Stimulated activated CD8-positive, alpha-beta memory T cell treated with anti-CD3 and anti-CD28 coated beads, Interleukin-15, amount 100 ng/mL, for 24 hours (primary cell): ENCODE measurements at regions not wholly inside any gene's neighbourhood (a gene's known extent, or its start where the extent isn't known, plus 50 kb on each side); places are given as distances from the start of the nearest gene placed in this dataset.

Source experiments
- DNase-seq: peaks from one replicate; pipeline ENCODE4 v3.0.0-alpha.2; 2020; ENCODE audit warnings: low read depth

- DNase-seq = no peak
Measured at GRCh38 chr7:130998993-130999602, 265.1 kb upstream of the KLF14 start.

DNA sequence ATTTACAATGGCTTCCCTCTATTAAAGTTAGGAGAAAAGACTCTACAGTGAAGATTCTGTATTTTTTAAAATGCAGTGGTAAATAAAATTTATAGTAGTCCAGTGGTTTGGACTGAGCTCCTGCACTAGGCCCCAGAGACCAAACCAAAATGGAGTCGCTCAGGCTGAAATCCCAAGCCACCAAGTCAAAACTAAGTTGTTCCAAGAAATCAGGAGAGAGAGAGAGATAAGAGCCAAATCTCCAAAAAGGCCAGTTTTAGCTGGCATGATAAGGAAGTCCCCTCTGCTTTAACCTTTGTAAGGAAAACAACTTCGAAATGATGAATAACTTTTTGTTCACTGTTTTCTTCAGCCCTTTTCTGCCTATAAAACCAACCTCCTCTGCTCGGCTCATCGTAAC is 265.9 kb upstream of the KLF14 start:
- DNase-seq = no peak

- no peak for DNase-seq
Measured at GRCh38 chr7:131000389-131000788, 266.4 kb upstream of the KLF14 start.

DNA sequence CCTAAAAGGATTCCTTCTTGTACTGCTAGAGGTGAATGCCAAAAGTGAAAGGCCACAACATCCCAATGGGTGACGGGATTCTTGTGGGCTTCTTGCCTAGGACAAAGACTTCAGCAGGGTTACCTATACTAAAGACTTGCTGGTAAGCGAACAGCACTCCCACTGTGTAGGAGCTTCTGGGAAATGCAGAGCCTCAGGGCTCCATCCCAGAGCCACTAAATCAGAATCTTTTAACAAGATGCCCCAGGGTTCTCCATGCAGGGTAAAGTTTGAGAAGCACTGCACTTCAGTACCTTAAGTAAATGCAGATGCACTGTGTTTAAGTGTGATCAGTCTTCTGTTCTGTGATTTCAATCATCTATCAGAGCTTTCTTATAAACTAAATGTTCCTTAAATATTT is 266.9 kb upstream of the KLF14 start:
- DNase-seq = no peak

GRCh38 chr7:131002600-131002999 is 268.6 kb upstream of the KLF14 start:
- no peak for DNase-seq

- no peak for DNase-seq
Measured at GRCh38 chr7:131003634-131004033, 269.6 kb upstream of the KLF14 start.

GRCh38 chr7:131004371-131004770 is 270.4 kb upstream of the KLF14 start:
- no peak for DNase-seq

GRCh38 chr7:131007439-131008330 is 273.7 kb upstream of the KLF14 start:
- no peak for DNase-seq

DNA sequence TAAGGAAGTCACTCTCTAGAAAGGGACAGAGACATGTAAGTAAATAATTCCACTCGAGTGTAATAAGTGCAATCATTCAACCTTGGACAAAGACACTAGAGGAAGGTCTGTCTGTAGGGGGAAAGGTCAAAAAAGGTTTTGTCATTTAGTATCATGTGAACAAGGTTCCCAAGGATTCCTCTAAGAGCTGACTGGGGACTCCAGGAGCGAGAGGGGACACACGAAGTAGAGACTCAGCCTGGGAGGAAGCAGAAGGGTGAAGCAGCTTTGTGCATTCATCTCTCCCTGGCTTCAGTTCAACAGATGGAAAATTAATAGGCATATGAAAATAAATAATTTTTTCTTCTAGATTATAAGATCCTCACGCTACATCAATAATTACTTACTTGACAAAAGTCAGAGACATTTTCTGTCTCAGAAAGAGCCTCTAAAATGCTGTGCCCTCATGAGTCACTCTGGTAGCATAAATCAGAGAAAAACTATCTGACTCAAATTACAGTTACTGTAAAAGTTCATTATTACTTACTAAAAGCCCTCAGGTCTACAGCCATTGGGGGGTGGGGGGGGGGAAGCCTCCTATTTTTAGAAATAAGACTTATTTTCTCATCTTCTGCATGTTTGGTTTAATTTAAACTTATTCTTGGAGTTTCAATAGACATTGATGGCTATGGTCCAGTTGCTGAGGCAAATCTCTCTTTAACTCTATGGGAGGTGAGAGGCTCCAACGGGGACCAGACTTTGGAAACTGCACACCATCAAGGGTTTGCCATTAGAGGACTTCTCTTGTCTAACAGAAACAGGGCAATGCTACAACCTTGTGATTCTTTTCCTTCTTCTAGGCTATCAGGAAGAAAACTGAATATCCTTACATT is 275.1 kb upstream of the KLF14 start:
- DNase-seq = no peak

DNA sequence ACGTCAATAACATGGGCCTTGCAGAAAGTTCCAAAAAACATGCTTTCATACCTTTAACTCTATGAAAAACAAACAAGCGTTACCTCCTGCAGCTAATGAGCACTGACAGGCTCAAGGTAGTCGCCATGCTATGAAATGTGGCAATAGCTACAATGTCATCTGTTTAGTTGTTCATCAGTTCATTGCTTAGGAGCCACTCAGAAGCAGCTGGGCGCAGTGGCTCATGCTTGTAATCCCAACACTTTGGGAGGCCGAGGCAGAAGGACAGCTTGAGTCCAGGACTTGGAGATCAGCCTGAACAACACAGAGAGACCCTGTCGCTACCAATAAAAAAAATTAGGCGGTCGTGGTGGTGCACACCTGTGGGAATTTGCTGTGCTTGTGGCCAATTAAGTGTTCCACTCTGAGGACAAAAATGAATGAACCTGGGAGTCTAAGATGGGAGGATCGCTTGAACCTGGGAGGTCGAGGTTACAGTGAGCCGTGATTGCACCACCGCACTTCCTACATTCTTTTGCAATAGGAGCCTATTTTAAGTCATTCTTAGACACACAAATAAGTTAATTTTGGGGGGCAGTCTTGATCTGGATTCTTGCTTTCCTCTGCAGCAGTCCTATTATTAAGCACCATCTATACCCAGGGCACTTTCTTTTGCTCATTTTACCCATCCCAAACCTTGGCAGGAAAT is 276.2 kb upstream of the KLF14 start:
- DNase-seq = no peak

DNA sequence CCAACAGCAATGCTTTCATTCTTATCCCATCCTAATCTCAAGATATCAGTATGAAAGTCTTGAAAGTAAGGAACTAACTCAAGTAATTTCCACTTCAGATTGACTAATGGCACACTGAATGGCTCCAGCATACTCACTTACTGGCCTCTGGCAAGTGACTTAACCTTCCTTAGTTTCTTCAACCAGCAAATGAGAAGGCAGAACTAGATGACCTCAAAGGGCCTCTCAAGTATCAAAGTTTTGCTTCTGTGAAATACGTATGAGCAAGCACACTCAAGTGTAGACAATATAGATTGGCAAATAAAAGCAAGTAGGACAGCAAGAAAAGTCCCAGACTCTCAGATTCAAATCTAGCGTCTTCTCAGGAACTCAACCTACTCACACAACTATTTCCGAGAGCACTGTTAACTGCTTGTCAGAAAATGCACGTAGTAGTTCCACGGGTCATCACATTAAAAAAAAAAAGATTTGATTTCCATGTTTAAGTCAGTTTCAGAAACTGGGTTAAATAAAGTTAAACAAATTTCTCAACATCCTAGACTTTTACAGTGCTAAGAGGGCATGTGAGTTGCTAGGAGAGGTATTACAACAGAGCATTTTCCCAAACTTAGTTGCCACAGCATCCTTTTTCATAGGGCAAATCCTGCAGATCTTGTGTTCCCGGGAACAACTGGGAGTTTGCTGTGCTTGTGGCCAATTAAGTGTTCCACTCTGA is 276.9 kb upstream of the KLF14 start:
- DNase-seq = no peak

DNA sequence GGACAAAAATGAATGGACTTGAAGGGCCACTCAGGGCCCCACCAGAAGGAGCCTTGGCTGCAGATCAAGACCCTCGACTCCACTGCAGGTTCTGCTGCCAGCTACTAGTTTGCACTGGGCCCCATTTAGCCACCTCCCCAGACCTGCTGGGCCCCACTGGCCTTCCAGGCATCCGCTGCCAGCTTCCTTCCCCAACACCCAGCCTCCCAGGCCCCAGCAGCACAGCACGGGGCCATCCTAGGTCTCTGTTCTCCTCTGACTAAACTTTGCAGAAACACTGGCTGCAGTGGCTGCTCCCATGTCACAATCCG is 277.4 kb upstream of the KLF14 start:
- no peak for DNase-seq

- no peak for DNase-seq
Measured at GRCh38 chr7:131011976-131012375, 278.0 kb upstream of the KLF14 start.

- DNase-seq = no peak
Measured at GRCh38 chr7:131012477-131013031, 278.5 kb upstream of the KLF14 start.

DNA sequence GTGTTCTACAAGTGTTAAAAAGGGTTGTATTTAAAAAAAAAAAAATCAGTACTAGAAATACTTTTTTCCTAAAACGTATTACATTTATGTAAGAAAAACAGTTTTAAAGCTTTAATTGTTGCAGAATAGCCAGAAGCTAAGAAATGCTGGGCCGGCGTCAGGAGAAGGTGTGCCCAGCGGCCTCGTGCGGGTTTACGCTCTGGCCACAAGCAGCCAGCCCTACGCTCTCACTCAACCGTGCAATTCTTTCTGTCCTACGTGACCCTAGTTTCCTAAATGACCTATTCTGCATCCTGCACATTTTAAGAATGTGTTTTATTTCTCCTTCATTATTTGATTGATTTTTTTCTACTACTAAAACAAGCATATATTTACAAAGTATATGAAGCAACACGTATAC is 279.7 kb upstream of the KLF14 start:
- no peak for DNase-seq

DNA sequence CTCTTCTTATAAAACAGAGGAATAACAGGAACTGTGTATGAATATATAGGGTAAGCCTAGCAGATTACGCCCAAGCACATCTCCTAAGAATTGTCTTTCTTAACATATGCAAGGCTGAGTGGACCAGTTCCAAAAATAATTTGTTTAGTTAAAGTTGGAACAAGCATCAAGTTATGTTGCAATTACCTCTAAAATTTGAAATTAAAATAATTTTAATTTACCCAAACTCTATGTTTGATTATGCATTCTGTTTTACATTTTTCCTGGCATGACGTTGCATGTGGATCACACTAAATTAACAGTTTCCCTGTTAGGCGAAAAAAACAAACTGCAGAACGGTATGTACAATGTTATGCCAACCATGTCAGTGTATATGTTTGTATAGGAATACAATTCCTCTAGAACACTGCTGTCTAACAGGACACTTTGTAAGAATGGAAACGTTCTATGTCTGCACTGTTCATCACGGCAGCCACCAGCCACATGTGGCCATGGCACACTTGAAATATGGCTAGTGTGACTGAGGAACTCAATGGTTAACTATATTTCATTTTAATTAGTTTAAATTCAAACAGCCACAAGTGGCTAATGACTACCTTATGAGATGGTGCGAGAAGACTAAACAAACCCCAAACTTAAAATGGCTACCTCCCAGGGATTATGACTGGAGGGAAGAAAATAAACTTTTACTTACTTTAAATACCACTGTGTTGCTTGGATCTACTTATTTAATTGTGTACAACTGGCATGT is 281.1 kb upstream of the KLF14 start:
- DNase-seq = no peak

DNA sequence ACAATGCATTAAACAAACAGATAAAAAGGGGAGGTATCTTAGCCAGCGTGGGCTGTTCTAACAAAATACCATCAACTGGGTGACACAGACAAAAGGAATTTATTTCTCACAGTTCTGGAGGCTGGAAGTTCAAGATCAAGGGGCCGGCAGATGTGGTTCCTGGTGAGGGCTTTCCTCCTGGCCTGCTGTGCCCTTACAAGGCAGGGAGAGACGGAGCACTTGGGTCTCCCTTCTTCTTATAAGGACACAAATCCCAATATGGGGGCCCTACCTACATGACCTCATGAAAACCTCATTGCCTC is 281.6 kb upstream of the KLF14 start:
- no peak for DNase-seq

GRCh38 chr7:131016230-131016629 is 282.2 kb upstream of the KLF14 start:
- no peak for DNase-seq

DNA sequence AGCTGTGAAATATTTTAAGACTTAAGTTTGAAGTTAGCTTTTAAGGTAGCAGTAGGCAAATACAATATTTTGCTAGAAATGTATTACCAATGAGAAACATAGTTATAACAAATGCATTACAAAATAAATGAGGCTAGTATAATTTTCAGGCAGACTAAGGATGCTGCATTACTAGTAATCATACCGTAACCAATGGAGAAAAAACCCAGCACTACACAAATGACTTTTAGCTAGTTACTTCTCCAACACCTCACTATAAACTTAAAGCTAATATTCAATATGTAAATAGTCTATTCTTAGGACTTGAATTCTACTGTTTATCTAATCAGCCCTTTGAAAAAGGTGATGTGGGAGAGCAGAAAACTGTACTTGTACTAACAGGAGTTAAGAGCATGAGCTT is 285.3 kb upstream of the KLF14 start:
- no peak for DNase-seq

- DNase-seq = no peak
Measured at GRCh38 chr7:131020759-131021261, 286.8 kb upstream of the KLF14 start.

DNA sequence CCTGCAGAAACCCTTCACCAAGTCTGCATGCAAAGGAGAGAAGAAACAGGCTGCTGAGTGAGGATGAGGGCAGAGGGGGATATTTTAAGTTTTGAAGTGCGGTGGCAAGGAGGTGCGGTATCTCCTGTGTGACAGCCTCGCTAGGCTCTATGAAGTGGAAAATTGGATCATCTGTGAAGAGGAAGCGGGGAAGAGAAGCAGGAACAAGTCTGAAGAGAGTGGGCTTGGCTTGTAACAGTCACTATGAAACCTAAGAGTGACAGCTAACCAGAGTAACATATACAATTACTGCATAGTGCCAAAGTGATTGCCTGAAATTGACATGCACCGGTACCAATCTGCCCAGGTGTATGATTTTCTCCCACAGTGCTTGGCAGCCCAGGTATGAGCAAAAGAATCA is 287.5 kb upstream of the KLF14 start:
- DNase-seq = no peak
